GM06990 (cell line): ENCODE measurements at regions not wholly inside any gene's neighbourhood (a gene's known extent, or its start where the extent isn't known, plus 50 kb on each side); places are given as distances from the start of the nearest gene placed in this dataset.

Source experiments
- DNase-seq: peaks from one replicate; pipeline ENCODE4 v3.0.0-alpha.2; 2011; ENCODE audit not compliant: insufficient read length; ENCODE audit errors: extremely low read depth
- H3K27me3 ChIP-seq: replicated peaks from 2 replicates; pipeline ENCODE4 v1.6.0; 2011; ENCODE audit warnings: low read length; ENCODE audit not compliant: control insufficient read depth, insufficient read depth
- H3K36me3 ChIP-seq: 2 replicates; pipeline ENCODE4 v1.5.1; 2011; ENCODE audit warnings: low read length; ENCODE audit not compliant: control insufficient read depth, insufficient read depth
- H3K4me3 ChIP-seq: replicated peaks from 2 replicates; pipeline ENCODE4 v1.5.1; 2011; ENCODE audit warnings: low read depth, mild to moderate bottlenecking, control low read depth, low read length
- TF ChIP-seq, protein P1 (sequence below): IDR thresholded peaks from 2 replicates; pipeline ENCODE4 v1.5.1; 2011; ENCODE audit warnings: low read length, control low read depth, mild to moderate bottlenecking, inconsistent platforms; ENCODE audit not compliant: insufficient read depth, poor library complexity, severe bottlenecking

GRCh38 chr7:46133072-46133471 is 212.0 kb upstream of the IGFBP3 start:
- no peaks in the 10 kb centered on the region for H3K36me3 ChIP-seq
- H3K4me3 ChIP-seq, result no peak overlapping the region
- no peak for DNase-seq
- TF ChIP-seq, protein P1, sequence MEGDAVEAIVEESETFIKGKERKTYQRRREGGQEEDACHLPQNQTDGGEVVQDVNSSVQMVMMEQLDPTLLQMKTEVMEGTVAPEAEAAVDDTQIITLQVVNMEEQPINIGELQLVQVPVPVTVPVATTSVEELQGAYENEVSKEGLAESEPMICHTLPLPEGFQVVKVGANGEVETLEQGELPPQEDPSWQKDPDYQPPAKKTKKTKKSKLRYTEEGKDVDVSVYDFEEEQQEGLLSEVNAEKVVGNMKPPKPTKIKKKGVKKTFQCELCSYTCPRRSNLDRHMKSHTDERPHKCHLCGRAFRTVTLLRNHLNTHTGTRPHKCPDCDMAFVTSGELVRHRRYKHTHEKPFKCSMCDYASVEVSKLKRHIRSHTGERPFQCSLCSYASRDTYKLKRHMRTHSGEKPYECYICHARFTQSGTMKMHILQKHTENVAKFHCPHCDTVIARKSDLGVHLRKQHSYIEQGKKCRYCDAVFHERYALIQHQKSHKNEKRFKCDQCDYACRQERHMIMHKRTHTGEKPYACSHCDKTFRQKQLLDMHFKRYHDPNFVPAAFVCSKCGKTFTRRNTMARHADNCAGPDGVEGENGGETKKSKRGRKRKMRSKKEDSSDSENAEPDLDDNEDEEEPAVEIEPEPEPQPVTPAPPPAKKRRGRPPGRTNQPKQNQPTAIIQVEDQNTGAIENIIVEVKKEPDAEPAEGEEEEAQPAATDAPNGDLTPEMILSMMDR, result no peak
- no peaks in the 10 kb centered on the region for H3K27me3 ChIP-seq

GRCh38 chr7:46131916-46132795 is 211.1 kb upstream of the IGFBP3 start:
- TF ChIP-seq, protein P1, result no peak
- Histone ChIP-seq H3K27me3 (no peaks in the 10 kb centered on the region), H3K36me3 (no peaks in the 10 kb centered on the region), H3K4me3 (no peak overlapping the region)
- DNase-seq, result no peak

DNA sequence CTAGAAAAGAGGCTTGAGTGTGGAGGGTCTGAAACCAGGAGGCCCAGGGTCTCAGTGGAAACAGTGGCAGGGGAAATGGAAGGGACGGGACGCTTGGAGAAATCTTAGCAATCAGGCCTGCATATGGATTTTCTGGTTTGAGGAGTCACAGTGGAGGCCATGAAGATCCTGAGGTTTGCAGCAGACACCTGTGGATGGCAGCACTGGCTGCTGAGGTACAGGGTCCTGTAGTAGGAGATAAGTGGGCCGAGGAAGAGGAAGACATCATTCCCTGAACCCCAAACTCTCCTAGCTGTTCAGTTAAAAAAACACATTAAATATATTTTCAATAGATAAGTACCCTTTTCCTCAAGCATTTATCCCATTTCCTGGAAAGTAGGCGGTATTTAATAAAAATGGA is 208.8 kb upstream of the IGFBP3 start:
- H3K4me3 ChIP-seq, result no peak overlapping the region
- H3K27me3 ChIP-seq, result no peaks in the 10 kb centered on the region
- TF ChIP-seq, protein P1, result no peak
- no peak for DNase-seq
- no peaks in the 10 kb centered on the region for H3K36me3 ChIP-seq

GRCh38 chr7:46127814-46128213 is 206.7 kb upstream of the IGFBP3 start:
- no peaks in the 10 kb centered on the region for H3K27me3 ChIP-seq
- DNase-seq, result no peak
- TF ChIP-seq, protein P1, result no peak
- H3K4me3 ChIP-seq, result no peak overlapping the region
- H3K36me3 ChIP-seq, result no peaks in the 10 kb centered on the region

- no peak for DNase-seq
- TF ChIP-seq, protein P1, result no peak
- Histone ChIP-seq H3K27me3 (no peaks in the 10 kb centered on the region), H3K4me3 (no peak overlapping the region), H3K36me3 (no peaks in the 10 kb centered on the region)
Measured at GRCh38 chr7:46126675-46127300, 205.7 kb upstream of the IGFBP3 start.
